A673 (cell line): ENCODE measurements at regions not wholly inside any gene's neighbourhood (a gene's known extent, or its start where the extent isn't known, plus 50 kb on each side); places are given as distances from the start of the nearest gene placed in this dataset.

Source experiments
- EZH2 ChIP-seq: fragments of 200-600 bp; sonication (generic); IDR thresholded peaks from 2 replicates; pipeline ENCODE4 v1.6.1; 2017; ENCODE audit warnings: borderline replicate concordance, low read depth, mild to moderate bottlenecking, mixed read lengths, antibody characterized with exemption, low read length; ENCODE audit not compliant: poor library complexity, severe bottlenecking
- TF ChIP-seq, protein P1 (sequence below): fragments of 300-800, 200-600 bp; sonication (generic); conservative IDR thresholded peaks from 2 replicates; pipeline ENCODE4 v1.5.1; 2017; ENCODE audit warnings: low read depth, mild to moderate bottlenecking, antibody characterized with exemption, low read length, moderate library complexity, mixed read lengths

DNA sequence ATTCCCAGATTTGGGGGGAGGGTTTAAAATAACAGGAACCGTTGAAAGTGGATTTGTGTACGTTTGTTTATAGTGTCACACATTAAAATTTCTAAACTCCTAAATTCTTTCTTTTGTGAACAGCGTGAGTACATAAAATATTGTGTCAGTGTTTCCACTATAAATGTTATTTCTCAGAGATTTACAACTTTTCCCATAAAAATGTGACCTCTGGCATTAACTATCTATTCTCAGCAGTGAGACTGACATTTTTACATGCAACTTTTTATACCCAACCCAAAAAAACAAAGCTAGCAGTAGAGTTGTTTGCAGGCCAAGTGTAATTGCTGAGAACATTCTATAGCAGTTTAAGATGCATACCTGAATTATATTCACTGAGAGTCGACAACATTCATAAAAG lies 757.0 kb upstream of the ADAMTS16 start:
- TF ChIP-seq, protein P1, sequence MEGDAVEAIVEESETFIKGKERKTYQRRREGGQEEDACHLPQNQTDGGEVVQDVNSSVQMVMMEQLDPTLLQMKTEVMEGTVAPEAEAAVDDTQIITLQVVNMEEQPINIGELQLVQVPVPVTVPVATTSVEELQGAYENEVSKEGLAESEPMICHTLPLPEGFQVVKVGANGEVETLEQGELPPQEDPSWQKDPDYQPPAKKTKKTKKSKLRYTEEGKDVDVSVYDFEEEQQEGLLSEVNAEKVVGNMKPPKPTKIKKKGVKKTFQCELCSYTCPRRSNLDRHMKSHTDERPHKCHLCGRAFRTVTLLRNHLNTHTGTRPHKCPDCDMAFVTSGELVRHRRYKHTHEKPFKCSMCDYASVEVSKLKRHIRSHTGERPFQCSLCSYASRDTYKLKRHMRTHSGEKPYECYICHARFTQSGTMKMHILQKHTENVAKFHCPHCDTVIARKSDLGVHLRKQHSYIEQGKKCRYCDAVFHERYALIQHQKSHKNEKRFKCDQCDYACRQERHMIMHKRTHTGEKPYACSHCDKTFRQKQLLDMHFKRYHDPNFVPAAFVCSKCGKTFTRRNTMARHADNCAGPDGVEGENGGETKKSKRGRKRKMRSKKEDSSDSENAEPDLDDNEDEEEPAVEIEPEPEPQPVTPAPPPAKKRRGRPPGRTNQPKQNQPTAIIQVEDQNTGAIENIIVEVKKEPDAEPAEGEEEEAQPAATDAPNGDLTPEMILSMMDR = no peak
- no peak for TF ChIP-seq EZH2
